NCI-H2107 (cell line): ENCODE measurements at regions not wholly inside any gene's neighbourhood (a gene's known extent, or its start where the extent isn't known, plus 50 kb on each side); places are given as distances from the start of the nearest gene placed in this dataset.
"Not testable (repeated sequence)": the region's sequence is repeated elsewhere in the genome, so short reads cannot be mapped to it uniquely, and the experiment has no call there.

Experiments
- DNase-seq: peaks from one replicate; lab custom pipeline; 2025; lab: John Stamatoyannopoulos, UW

GRCh38 chr20:41784209-41784958 lies 166.2 kb upstream of the CHD6 start:
- DNase-seq, result no peak

- no peak for DNase-seq
Observed at GRCh38 chr20:41783423-41784208, 165.4 kb upstream of the CHD6 start.

- no peak for DNase-seq
Observed at GRCh38 chr20:41782730-41783406, 164.7 kb upstream of the CHD6 start.

GRCh38 chr20:41782255-41782654 lies 164.1 kb upstream of the CHD6 start:
- no peak for DNase-seq

GRCh38 chr20:41776421-41776820 lies 158.2 kb upstream of the CHD6 start:
- no peak for DNase-seq

- no peak for DNase-seq
Observed at GRCh38 chr20:41774291-41774690, 156.1 kb upstream of the CHD6 start.

GRCh38 chr20:41770965-41771364 lies 152.8 kb upstream of the CHD6 start:
- DNase-seq, result no peak

- DNase-seq, result no peak
Observed at GRCh38 chr20:41770427-41770826, 152.2 kb upstream of the CHD6 start.

- no peak for DNase-seq
Observed at GRCh38 chr20:41769592-41770018, 151.4 kb upstream of the CHD6 start.

- no peak for DNase-seq
Observed at GRCh38 chr20:41750137-41750536, 132.0 kb upstream of the CHD6 start.

GRCh38 chr20:41748756-41749582 lies 130.8 kb upstream of the CHD6 start:
- no peak for DNase-seq

- DNase-seq, result no peak
Observed at GRCh38 chr20:41748051-41748450, 129.9 kb upstream of the CHD6 start.

- no peak for DNase-seq
Observed at GRCh38 chr20:41747226-41747625, 129.0 kb upstream of the CHD6 start.

GRCh38 chr20:41746635-41747034 lies 128.5 kb upstream of the CHD6 start:
- no peak for DNase-seq

GRCh38 chr20:41738604-41739206 lies 120.5 kb upstream of the CHD6 start:
- DNase-seq, result peak; percentile 4

- DNase-seq, result no peak
Observed at GRCh38 chr20:41735949-41736348, 117.8 kb upstream of the CHD6 start.

- DNase-seq, result no peak
Observed at GRCh38 chr20:41734506-41734945, 116.3 kb upstream of the CHD6 start.

- no peak for DNase-seq
Observed at GRCh38 chr20:41733151-41733550, 115.0 kb upstream of the CHD6 start.

- not testable (repeated sequence) for DNase-seq
Observed at GRCh38 chr20:41731198-41731597, 113.0 kb upstream of the CHD6 start.

- DNase-seq, result not testable (repeated sequence)
Observed at GRCh38 chr20:41727681-41728080, 109.5 kb upstream of the CHD6 start.

GRCh38 chr20:41726727-41727126 lies 108.5 kb upstream of the CHD6 start:
- no peak for DNase-seq
